RPMI8226 (cell line): ENCODE measurements at regions not wholly inside any gene's neighbourhood (a gene's known extent, or its start where the extent isn't known, plus 50 kb on each side); places are given as distances from the start of the nearest gene placed in this dataset.
"Not testable (repeated sequence)": the region's sequence is repeated elsewhere in the genome, so short reads cannot be mapped to it uniquely, and the experiment has no call there.

Experiments used
- DNase-seq: peaks from one replicate; pipeline ENCODE4 v3.0.0-alpha.2; 2015

- DNase-seq, result peak; percentile 20
Observed at GRCh38 chr2:128416806-128417205, 98.1 kb upstream of the HS6ST1 start.

- not testable (repeated sequence) for DNase-seq
Observed at GRCh38 chr2:128417264-128417663, 98.6 kb upstream of the HS6ST1 start.

- no peak for DNase-seq
Observed at GRCh38 chr2:128420131-128420530, 101.5 kb upstream of the HS6ST1 start.

- peak; percentile 85 for DNase-seq
Observed at GRCh38 chr2:128420776-128421175, 102.1 kb upstream of the HS6ST1 start.

- DNase-seq, result peak; percentile 85
Observed at GRCh38 chr2:128421286-128421685, 102.6 kb upstream of the HS6ST1 start.

GRCh38 chr2:128421861-128422311, 103.2 kb upstream of the HS6ST1 start:
- DNase-seq, result peak; percentile 70

GRCh38 chr2:128422571-128422970, 103.9 kb upstream of the HS6ST1 start:
- no peak for DNase-seq

GRCh38 chr2:128423788-128424165, 105.1 kb upstream of the HS6ST1 start:
- no peak for DNase-seq

GRCh38 chr2:128424406-128425171, 105.9 kb upstream of the HS6ST1 start:
- no peak for DNase-seq

GRCh38 chr2:128425216-128425615, 106.5 kb upstream of the HS6ST1 start:
- DNase-seq, result no peak

GRCh38 chr2:128425731-128426620, 107.3 kb upstream of the HS6ST1 start:
- DNase-seq, result no peak

- no peak for DNase-seq
Observed at GRCh38 chr2:128427413-128427755, 108.7 kb upstream of the HS6ST1 start.

- DNase-seq, result no peak
Observed at GRCh38 chr2:128428415-128428814, 109.7 kb upstream of the HS6ST1 start.

GRCh38 chr2:128432423-128432822, 113.8 kb upstream of the HS6ST1 start:
- no peak for DNase-seq

GRCh38 chr2:128433911-128434550, 115.4 kb upstream of the HS6ST1 start:
- no peak for DNase-seq

GRCh38 chr2:128435576-128436478, 117.2 kb upstream of the HS6ST1 start:
- no peak for DNase-seq

GRCh38 chr2:128436479-128437203, 118.0 kb upstream of the HS6ST1 start:
- no peak for DNase-seq

GRCh38 chr2:128437204-128437565, 118.5 kb upstream of the HS6ST1 start:
- DNase-seq, result no peak

- no peak for DNase-seq
Observed at GRCh38 chr2:128438091-128438490, 119.4 kb upstream of the HS6ST1 start.

- no peak for DNase-seq
Observed at GRCh38 chr2:128438586-128438985, 119.9 kb upstream of the HS6ST1 start.

- peak; percentile 22 for DNase-seq
Observed at GRCh38 chr2:128439031-128439790, 120.5 kb upstream of the HS6ST1 start.
